SKM-1 treated with dmso at 0.1 percent for 144 hours (cell line): ENCODE measurements at regions not wholly inside any gene's neighbourhood (a gene's known extent, or its start where the extent isn't known, plus 50 kb on each side); places are given as distances from the start of the nearest gene placed in this dataset.
"Not testable (repeated sequence)": the region's sequence is repeated elsewhere in the genome, so short reads cannot be mapped to it uniquely, and the experiment has no call there.

Experiments used
- DNase-seq: peaks from one replicate; lab custom pipeline; 2025; ENCODE audit not compliant: unreplicated experiment; lab: John Stamatoyannopoulos, UW

- no peak for DNase-seq
These were observed 264.7 kb downstream of the RNF152 start for GRCh38 chr18:61628085-61628484.

GRCh38 chr18:61624631-61625030 lies 268.2 kb downstream of the RNF152 start:
- not testable (repeated sequence) for DNase-seq

- no peak for DNase-seq
These were observed 273.0 kb downstream of the RNF152 start for GRCh38 chr18:61619783-61620182.

GRCh38 chr18:61618816-61619215 lies 274.0 kb downstream of the RNF152 start:
- no peak for DNase-seq

- no peak for DNase-seq
These were observed 276.6 kb downstream of the RNF152 start for GRCh38 chr18:61616111-61616610.

GRCh38 chr18:61612517-61612916 lies 279.3 kb downstream of the CDH20 start:
- DNase-seq, result no peak

GRCh38 chr18:61609131-61609530 lies 275.9 kb downstream of the CDH20 start:
- DNase-seq, result no peak

GRCh38 chr18:61608316-61608715 lies 275.1 kb downstream of the CDH20 start:
- no peak for DNase-seq

- DNase-seq, result no peak
These were observed 274.6 kb downstream of the CDH20 start for GRCh38 chr18:61607867-61608266.

GRCh38 chr18:61606759-61607158 lies 273.5 kb downstream of the CDH20 start:
- DNase-seq, result peak; percentile 23

- no peak for DNase-seq
These were observed 272.9 kb downstream of the CDH20 start for GRCh38 chr18:61606068-61606660.

GRCh38 chr18:61605376-61606067 lies 272.3 kb downstream of the CDH20 start:
- DNase-seq, result no peak
